DMS114 treated with DMSO at 0.1 percent for 48 hours (cell line): ENCODE measurements at regions not wholly inside any gene's neighbourhood (a gene's known extent, or its start where the extent isn't known, plus 50 kb on each side); places are given as distances from the start of the nearest gene placed in this dataset.
"Not testable (repeated sequence)": the region's sequence is repeated elsewhere in the genome, so short reads cannot be mapped to it uniquely, and the experiment has no call there.

Experiments
- DNase-seq: peaks from one replicate; lab custom pipeline; 2025; ENCODE audit not compliant: unreplicated experiment; lab: John Stamatoyannopoulos, UW

DNA sequence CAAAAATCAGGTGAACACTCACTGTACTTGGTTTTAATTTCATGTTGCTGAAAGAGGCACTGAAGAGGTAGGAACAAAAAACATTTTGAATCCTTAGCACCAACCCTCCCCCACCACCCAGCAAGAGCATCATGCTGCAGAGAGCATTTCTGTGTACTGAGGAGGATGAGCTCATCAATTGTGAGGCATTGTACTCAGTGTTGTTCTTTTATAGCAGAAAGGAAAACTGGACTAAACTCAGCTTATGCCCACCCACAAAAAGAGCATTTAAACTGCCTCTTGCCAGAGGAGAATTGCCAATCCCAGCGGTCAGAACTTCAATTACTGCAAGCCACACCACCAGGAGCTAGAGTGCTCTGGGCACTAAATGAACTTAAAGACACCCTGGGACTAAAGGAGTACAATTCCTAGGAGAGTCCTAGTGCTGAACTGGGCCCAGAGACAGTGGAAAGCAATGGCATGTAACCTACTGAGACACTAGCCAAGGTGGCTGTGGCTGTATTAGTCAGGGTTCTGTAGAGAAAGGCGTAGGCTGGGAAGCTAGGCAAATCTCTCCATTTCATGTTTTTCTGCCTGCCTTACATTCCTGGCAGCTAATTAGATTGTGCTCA is 280.7 kb upstream of the KLHL4 start:
- no peak for DNase-seq

DNA sequence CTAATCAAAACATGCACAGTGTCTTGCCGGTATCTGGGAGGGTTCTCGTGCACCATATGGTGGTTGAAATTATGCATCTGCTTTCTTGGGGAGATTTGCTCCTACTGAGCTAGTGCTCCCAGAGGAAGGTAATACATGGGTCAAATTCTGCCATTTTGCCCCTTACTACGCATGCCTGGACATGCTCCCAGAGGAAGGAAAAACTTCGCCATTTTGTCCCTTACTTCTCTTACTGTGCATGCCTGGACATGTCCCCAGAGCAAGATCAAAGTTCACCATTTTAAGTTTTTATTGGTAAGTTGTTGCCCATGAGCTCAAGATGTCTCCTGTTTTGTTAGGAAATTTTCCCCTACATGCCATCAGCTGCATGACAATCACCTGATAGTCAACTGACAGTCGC is 252.1 kb upstream of the KLHL4 start:
- no peak for DNase-seq

DNA sequence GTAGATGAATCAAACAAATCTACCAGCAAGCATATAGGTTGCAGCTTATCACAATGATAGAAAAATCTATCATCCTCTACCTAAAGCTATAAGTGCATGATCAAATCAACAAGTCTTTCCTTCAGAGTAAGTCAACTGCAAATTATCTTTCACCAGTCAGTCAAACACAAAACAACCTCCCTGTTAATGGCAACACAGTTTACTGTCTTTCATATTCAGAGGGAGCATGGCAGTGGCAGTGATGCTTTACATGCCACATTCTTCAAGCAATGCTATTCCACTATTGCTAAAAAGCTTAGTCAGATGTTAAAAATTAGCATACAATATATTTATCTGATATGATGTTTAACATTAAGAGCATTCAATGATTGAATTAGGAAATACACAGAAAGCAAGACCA is 245.1 kb upstream of the KLHL4 start:
- no peak for DNase-seq

DNA sequence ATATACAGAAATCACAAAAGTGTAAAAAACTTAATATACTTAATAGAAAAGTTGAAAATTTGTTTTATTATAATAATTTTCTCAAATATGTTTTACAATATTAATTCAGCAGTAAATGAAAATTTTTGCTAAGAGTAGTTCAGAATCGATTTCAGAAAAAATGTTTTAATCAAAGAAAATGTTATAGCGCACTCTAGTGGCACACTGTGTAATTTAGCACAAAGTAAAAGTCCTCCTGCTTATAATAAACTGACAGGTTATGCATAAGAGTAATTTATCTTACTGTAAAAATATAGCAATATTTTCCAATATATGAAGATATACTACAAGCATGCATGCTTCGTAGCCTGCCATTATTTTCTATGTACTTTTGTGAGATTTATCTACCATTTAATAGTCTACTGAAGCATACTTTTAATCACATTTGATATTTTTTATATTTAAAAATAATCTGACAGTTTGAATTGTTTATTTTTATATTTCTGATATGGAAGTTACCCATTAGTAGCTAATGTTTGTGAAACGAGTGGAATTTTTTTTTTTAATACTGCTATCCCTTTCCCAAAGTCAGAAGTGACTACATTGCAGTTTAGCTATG is 217.9 kb upstream of the KLHL4 start:
- peak; percentile 2 for DNase-seq

DNA sequence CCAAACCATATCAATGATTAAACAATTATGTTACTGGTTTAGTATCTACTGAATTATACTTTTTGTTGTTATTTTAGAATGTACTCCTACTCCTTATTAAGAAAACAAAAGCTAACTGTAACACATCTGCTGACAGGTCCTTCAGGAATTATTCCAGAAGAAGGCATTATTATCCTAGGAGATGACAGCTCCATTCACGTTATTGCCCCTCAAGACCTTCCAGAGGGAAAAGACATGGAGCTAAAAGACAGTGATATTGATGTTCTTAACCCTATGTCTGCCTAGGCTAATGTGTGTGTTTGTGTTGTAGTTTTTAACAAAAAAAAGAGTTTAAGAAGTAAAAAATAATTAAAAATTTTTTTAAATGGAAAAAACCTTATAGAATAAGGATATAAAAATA is 206.8 kb upstream of the KLHL4 start:
- no peak for DNase-seq

DNA sequence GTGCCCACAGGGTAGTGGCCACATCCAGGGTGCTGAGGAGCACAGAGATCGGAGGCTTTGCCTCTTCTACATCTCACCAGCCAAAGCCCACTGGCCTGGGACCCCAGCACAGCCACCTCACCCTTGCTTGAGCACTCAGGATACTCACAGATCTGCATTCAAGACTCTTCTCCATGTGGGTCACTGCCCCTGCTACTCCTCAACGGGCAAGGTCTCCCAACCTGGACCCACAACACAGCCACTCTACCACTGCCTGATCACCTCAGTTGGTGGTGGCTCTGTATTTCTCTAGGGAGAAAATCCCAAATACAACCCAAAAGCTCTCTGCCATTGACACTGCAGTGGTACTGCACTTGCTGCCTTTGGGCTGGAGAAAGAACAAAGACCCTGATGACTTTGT is 190.3 kb upstream of the KLHL4 start:
- DNase-seq = no peak

DNA sequence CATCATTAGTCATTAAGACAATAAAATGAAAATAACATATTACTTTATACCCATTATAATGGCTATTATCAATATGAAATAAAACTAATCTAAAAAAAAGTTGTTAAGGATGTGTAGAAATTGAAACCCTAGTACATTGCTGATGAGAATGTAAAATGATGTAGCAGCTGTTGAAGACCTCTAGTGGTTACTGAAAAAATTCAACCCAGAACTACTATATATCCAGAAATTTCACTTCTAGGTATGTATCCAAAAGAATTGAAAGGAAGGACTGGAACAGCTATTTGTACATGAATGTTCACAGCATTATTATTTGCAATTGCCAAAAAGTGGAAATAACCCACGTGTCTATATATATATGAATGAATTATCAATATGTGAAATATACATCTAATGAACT is 180.3 kb upstream of the KLHL4 start:
- DNase-seq = peak; percentile 2

DNA sequence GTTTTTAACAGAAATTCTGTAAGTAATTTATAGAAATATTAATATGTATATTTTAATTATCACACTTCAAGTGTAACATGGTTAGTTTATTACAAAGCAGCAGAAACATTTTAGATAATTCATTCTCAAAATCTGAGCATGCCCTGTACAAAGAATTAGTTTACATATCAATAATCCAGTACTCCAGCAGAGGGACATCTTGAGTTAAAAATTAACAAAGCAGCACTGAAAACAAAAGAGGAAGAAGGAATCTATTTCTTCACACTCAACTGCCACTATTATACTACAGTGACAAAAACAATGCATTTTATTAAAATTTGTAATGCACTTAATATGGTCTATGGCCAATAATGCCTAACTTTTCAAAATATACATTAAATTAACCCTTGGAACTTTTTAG is 179.1 kb upstream of the KLHL4 start:
- peak; percentile 41 for DNase-seq

DNA sequence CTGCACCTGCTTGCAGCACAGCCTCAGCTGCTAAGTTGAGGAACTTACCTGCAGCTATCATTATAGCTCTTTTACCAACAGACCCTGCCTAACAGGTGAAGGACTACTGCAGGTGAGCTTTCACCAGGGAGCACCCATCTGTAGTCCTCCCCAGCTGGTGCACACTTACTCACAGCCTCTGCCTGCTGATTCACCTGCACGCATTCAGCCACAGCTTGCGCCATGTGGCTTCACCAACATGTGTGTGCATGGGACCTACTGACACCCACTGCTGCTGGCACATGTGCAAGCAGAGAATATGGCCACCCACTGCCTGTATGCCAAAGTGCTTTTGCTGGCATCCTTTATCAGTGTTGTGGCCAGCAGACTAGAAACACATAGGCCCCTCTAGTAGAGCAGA is 146.7 kb upstream of the KLHL4 start:
- DNase-seq = no peak

DNA sequence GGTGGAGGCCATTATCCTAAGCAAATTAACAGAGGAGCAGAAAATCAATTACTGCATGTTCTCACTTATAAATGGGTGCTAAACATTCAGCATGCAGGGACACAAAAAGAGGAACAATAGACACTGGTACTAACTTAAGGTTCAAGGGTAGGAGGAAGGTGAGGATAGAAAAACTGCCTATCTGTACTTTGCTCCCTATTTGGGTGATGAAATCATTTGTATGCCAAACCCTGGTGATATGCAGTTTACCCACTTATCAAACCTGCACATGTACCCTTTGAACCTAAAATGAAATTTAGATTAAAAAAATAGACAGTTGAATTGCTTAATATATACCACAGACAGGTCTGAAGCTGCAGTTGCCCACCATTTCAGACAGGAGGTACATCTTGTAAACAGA is 143.3 kb upstream of the KLHL4 start:
- DNase-seq = no peak

DNA sequence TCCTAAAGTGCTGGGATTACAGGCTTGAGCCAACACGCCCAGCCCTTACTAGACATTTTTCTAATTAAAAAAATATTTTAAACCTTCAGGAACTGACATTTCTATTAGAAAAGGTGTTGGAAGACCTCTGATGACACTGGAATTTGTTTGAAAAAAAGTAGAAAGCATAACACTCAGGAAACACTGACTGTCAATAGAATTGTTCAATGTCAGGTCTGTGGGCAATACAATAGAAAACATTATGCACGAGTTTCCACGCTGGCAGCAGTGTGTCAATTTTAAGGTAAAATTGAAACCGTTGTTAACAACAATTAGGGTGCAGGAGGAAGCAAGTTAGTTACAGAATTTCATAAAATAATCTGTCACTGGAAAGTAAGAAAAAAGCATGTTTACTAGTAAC is 140.7 kb upstream of the KLHL4 start:
- no peak for DNase-seq

DNA sequence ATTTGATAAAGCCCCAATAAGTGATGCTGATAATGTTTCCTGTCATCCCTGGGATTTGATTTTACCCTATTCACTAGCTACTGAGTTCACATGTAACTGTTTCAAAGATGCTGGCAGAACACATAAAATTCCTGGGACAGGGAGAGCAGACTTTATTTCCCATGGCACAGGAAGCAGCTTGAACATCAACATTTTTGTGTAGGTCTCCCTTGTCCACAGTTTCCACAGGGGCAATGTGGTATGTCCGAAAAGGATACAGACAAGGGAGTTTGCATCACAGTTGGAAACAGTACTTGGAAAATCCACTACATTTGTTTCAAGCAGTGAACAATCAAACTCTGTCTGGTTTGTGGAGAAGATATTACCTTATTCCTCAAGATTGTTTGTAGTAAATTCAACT is 129.2 kb upstream of the KLHL4 start:
- no peak for DNase-seq

DNA sequence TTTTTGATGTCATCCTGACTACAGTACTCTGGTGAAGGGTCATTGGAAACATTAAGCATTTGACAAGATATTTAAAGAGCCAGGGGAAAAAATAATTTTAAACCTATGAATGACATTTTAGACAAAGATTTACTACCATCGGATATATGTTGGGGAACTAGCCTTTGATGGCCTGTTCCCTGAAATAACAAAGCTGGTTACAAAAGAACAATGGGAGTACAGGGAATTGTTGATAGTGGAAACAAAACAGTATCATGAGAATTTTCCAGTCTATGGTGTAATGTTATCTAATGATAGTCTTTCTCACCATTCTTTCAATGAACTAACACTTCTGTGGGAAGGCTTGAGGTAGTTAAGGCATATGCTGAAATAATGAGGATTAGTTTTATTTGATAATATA is 125.9 kb upstream of the KLHL4 start:
- DNase-seq = no peak

DNA sequence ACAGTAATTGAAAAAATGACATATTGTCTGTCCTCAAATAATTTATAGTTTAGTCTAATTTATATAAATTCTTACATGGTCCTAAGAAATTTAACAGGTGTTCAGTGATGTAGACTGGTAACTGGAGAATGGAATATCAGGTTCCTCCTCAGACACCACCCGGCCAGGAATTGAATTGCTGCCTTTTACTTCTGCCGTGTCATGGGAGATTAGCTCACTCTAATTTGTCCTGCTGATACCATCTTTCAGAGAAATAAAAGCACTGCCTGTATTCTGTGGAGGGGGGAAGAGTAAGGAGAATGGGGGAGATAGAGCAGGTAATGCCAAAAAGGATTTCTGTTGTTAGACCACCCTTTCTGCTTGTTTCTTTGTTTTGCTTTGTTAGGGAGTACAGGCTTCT is 125.2 kb upstream of the KLHL4 start:
- DNase-seq = no peak

DNA sequence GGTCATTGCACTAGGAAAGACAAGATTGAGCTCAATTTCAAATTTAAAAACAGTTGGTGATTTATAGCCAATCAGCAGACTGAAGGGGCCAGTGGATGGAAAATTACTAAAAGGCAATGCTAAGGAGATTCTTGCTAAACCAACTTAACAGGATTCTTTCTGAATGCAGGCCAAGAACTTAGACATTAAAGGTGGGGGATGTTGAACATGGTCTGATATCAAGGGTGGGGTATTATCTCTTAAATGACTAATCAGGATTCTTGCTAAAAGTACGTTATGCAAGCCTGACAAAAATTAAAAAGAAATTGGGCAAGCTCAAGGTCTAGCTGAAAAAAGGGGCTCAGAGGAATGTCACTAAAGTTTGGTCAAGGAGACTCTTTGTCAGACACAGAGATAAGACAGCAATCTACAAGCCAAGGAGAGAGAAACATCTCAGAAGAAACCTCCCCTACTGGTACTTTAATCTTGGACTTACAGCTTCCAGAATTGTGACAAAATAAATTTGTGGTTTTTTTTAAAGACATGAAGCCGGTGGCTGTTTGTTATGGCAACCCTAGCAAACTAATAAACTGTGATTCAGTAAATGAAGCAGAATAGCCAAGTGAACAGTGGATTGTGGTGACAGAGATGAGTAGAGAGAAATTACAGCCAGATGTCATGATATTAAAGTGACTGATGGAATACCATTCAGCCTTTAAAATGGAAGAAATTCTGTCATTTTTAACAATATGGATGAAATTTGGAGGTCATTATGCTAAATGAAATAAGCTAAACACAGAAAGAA is 120.3 kb upstream of the KLHL4 start:
- no peak for DNase-seq

DNA sequence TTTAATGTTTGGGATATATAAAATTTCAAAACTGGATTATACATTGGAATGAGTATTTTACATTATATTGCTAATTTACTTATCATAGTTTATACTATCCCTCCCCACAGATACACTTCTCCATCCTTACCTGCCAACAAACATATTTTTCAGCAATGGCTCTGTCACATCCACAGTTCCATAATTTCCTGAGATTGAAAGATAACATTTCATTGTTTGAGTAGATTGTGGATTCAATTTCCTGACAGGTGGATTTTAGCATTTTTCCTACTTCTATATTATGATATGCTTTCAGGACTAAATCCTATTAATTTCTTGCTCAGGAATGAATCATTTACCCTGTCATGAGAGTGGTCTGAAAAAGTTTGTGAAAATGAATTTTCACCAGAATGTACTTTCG is 115.3 kb upstream of the KLHL4 start:
- DNase-seq = no peak

DNA sequence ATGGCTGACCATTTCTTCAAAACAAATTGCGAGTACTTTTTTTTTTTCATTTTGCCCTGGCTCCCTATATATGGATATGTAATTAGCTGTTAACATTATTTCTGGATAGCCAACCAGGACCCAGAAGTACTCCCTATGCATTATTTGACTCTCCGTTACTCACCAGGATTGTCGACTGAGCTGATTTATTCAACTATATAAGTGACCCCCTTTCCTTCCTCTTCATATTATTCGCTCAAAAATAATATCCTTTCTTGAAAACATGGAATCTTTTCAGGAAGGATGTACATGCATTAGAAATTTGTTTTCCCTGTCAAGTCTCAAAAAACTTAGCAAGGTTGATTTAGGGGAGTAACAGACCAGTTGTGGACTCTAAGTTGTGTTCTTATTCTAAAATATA is 114.1 kb upstream of the KLHL4 start:
- no peak for DNase-seq

DNA sequence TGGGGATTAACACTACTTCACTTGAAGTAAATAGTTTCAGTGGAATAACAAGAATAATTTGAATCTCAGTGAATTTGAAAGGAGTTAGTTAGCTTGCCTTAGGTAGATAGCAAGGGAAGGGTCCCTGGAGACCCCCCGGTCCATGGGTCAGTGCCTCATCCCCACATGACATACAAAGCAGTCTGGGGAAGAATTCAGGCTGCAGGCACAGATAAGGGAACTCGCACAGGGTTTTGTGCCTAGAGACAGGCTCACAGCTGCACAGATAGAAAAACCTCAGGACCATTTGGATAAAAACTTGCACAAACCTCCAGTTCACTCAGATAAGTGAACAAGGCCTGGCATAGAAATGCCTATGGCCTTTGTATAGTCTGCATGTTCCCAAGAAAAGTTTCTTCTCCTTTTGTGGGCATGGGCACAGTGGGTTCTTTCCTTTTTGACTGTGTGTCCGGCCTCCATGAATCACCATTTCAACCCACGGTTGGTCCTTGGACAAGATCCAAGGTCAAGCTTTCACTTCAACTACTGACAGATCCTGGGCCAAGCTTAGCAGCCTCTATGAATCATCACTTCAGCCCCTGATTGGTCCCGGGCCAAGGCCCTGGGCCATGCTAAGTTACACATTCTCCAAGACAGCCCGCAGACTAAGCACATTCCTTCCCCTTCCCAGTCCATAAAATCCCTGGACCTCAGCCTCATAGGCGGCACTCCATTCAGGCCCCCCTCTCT is 108.3 kb upstream of the KLHL4 start:
- DNase-seq = no peak

DNA sequence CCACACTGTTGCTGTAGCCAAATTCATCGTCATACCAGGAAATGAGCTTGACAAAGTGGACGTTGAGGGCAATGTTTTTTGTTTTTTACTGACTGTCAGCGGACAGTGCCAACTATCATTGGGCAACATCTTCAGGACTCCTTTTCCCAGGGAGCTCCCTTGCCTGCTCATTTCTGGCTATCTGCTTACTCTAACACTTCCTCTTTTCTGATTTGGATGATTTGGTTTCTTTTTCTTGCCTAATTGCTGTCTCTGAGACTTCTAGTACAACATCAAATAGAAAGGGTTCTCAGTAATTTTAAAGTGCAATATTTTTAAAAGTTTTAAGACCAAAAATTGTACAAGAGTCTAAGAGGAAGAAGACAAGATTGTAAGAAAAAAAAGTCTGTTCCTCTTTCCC is 92.0 kb upstream of the KLHL4 start:
- no peak for DNase-seq

DNA sequence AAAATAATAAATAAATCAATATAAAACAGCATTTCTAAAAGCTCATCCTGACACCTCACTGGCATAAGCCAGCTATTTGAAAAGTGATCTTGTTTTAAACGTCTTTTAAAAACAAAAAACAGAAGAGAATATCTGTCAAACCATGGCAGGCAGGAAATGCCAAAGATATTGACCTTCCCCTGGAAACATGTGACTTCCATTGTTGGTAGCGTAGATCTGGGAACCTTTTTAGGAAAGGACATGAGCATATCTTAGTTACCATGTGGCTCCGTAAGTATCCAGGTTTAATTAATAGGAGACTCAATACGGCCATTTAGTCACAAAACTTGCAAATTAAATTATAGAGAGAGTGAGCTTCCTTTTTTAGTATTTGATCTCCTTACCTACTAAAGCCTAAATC is 83.0 kb upstream of the KLHL4 start:
- no peak for DNase-seq

DNA sequence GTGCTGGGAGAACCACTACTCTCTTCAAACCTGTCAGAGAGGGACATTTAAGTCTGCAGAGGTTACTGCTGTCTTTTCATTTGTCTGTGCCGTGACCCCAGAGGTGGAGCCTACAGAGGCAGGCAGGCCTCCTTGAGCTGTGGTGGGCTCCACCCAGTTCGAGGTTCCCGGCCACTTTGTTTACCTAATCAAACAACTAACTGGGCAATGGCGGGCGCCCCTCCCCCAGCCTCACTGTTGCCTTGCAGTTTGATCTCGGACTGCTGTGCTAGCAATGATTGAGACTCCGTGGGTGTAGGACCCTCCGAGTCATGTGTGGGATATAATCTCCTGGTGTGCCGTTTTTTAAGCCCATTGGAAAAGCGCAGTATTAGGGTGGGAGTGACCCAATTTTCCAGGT is 69.0 kb upstream of the KLHL4 start:
- not testable (repeated sequence) for DNase-seq

DNA sequence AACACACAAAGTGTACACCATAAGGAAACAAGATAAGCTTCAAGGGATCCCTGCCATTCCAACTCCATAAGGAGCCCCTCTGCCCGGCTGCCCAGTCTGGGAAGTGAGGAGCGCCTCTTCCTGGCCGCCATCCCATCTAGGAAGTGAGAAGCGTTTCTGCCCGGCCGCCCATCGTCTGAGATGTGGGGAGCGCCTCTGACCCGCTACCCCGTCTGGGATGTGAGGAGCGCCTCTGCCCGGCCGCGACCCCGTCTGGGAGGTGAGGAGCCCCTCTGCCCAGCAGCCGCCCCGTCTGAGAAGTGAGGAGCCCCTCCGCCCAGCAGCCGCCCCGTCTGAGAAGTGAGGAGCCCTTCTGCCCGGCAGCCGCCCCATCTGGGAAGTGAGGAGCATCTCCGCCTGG is 51.8 kb upstream of the KLHL4 start:
- not testable (repeated sequence) for DNase-seq
